MCF 10A (cell line): ENCODE measurements at regions not wholly inside any gene's neighbourhood (a gene's known extent, or its start where the extent isn't known, plus 50 kb on each side); places are given as distances from the start of the nearest gene placed in this dataset.

Experiments
- BruUV-seq: library from RNA; stranded (reverse); fragments of 400-500 nt; replicated peaks from 2 replicates; lab custom pipeline; 2021; lab: Mats Ljungman, UMichigan
- CTCF ChIA-PET: fragments of 300-600 bp; sonication (Branson Sonifier 250); formaldehyde crosslinking; extraction: SDS; loops from one replicate; lab custom pipeline; 2021; ENCODE audit warnings: antibody characterized with exemption, inconsistent platforms; lab: Yijun Ruan, JAX
- POLR2A ChIA-PET: fragments of 300-600, 350-650 bp; sonication (Branson Sonifier 250); formaldehyde crosslinking; extraction: SDS; loops from one replicate; lab custom pipeline; 2020; ENCODE audit warnings: antibody characterized with exemption, inconsistent platforms; lab: Yijun Ruan, JAX
- DNase-seq: peaks from one replicate; pipeline ENCODE4 v3.0.0-alpha.2; 2018; ENCODE audit not compliant: unreplicated experiment
- H3K27ac Mint-ChIP-seq: one replicate; pipeline ENCODE4 v1.8.0; 2022; ENCODE audit warnings: mild to moderate bottlenecking, low read depth, mixed read lengths; ENCODE audit not compliant: unreplicated experiment
- H3K27me3 Mint-ChIP-seq: one replicate; pipeline ENCODE4 v1.8.0; 2022; ENCODE audit warnings: mixed read lengths; ENCODE audit not compliant: insufficient read depth, unreplicated experiment
- H3K36me3 Mint-ChIP-seq: one replicate; pipeline ENCODE4 v1.8.0; 2022; ENCODE audit warnings: mild to moderate bottlenecking, moderate library complexity, mixed read lengths; ENCODE audit not compliant: insufficient read depth, unreplicated experiment
- H3K4me1 Mint-ChIP-seq: one replicate; pipeline ENCODE4 v1.8.0; 2022; ENCODE audit warnings: mixed read lengths; ENCODE audit not compliant: insufficient read depth, unreplicated experiment
- H3K4me3 Mint-ChIP-seq: one replicate; pipeline ENCODE4 v1.8.0; 2022; ENCODE audit warnings: mild to moderate bottlenecking, moderate library complexity, mixed read lengths; ENCODE audit not compliant: unreplicated experiment
- H3K9me3 Mint-ChIP-seq: one replicate; pipeline ENCODE4 v1.8.0; 2022; ENCODE audit warnings: mixed read lengths; ENCODE audit not compliant: unreplicated experiment
- CTCF ChIP-seq: fragments of 200-600 bp; IDR thresholded peaks from one replicate; pipeline ENCODE4 v1.8.0; 2022; ENCODE audit warnings: antibody characterized with exemption, mild to moderate bottlenecking; ENCODE audit not compliant: unreplicated experiment
- intact Hi-C: fragments of 100-400 bp; cut with micrococcal nuclease; formaldehyde crosslinking; loops from 2 replicates; pipeline ENCODE4 v1.14.1; 2022

GRCh38 chr10:31081937-31082840 lies 50.5 kb upstream of the ZNF438 start:
- Mint-ChIP-seq H3K27me3 (no peaks in the 10 kb centered on the region), H3K9me3 (no peaks in the 10 kb centered on the region), H3K4me1 (no peaks in the 10 kb centered on the region), H3K4me3 (no peak overlapping the region), H3K36me3 (no peaks in the 10 kb centered on the region), H3K27ac (no peak overlapping the region)
- no peak for TF ChIP-seq CTCF
- intact Hi-C loops: no loop called here
- ChIA-PET CTCF (interaction anchor here (0.6 kb wide), 1 partner anchor 59 kb away, joined by 3 read pairs; no protein-coding TSS in a partner anchor), POLR2A (no interaction called here)
- BruUV-seq: no TSS peak
- no peak for DNase-seq

GRCh38 chr10:31083765-31084184 lies 52.1 kb upstream of the ZNF438 start:
- ChIA-PET CTCF (interaction anchor here (0.6 to 1.0 kb wide), 4 partner anchors 24 to 1280 kb away, joined by 3 to 5 read pairs (median 4); no protein-coding TSS in a partner anchor), POLR2A (interaction anchor here (0.7 kb wide), 1 partner anchor 79 kb away, joined by 3 read pairs; no protein-coding TSS in a partner anchor)
- no peaks in the 10 kb centered on the region for H3K4me1 Mint-ChIP-seq
- H3K27me3 Mint-ChIP-seq: no peaks in the 10 kb centered on the region
- H3K36me3 Mint-ChIP-seq: no peaks in the 10 kb centered on the region
- no peak overlapping the region for H3K4me3 Mint-ChIP-seq
- intact Hi-C loops: no loop called here
- BruUV-seq: no TSS peak
- no peaks in the 10 kb centered on the region for H3K9me3 Mint-ChIP-seq
- no peak overlapping the region for H3K27ac Mint-ChIP-seq
- peak; percentile 66 for DNase-seq
- TF ChIP-seq CTCF: peak; percentile 33

GRCh38 chr10:31087011-31087410 lies 55.3 kb upstream of the ZNF438 start:
- Mint-ChIP-seq H3K27me3 (no peaks in the 10 kb centered on the region), H3K9me3 (no peaks in the 10 kb centered on the region), H3K27ac (no peak overlapping the region), H3K4me3 (no peak overlapping the region), H3K4me1 (no peaks in the 10 kb centered on the region), H3K36me3 (no peaks in the 10 kb centered on the region)
- no peak for TF ChIP-seq CTCF
- intact Hi-C loops: no loop called here
- no peak for DNase-seq
- CTCF ChIA-PET: interaction anchor here (0.9 kb wide), 1 partner anchor 8 kb away, joined by 4 read pairs; no protein-coding TSS in a partner anchor
- POLR2A ChIA-PET: no interaction called here
- no TSS peak for BruUV-seq

- Mint-ChIP-seq H3K9me3 (no peaks in the 10 kb centered on the region), H3K36me3 (no peaks in the 10 kb centered on the region), H3K4me1 (no peaks in the 10 kb centered on the region), H3K27ac (no peak overlapping the region), H3K27me3 (no peaks in the 10 kb centered on the region), H3K4me3 (no peak overlapping the region)
- CTCF ChIA-PET: no interaction called here
- no peak for DNase-seq
- BruUV-seq: no TSS peak
- TF ChIP-seq CTCF: no peak
- intact Hi-C loops: no loop called here
- POLR2A ChIA-PET: no interaction called here
These were observed 56.2 kb upstream of the ZNF438 start for GRCh38 chr10:31087851-31088250.
